Inflammatory macrophage treated with lipopolysaccharide for 1 hour (primary cell): ENCODE measurements at regions not wholly inside any gene's neighbourhood (a gene's known extent, or its start where the extent isn't known, plus 50 kb on each side); places are given as distances from the start of the nearest gene placed in this dataset.
A peak's percentile ranks its signal among the peaks of the same experiment; 100 is the strongest.

Experiments used
- DNase-seq, 2 donors: peaks; one replicate each; pipeline ENCODE4 v3.0.0-alpha.2; 2020 to 2022

GRCh38 chr1:221902961-221903360, 161.1 kb upstream of the DUSP10 start:
- no peak for DNase-seq

DNA sequence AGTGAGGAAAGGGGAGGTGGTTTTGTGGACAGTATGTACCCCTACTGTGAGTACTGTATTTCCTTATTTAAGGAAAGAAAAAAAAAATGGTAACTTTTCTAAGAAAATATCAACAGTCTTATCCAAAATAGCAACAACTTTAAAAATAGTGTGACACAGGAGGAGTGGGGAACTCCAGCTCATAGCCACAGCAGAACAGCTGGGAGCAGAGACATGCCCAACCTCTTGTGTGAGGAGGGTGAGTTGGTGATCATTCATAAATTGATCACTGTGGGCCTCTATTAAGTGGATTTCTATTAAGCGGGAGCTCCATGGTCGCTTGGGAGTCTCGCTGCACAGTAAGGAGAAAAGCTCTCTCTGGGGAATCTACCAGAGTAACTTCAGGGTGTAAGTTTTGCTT, 158.8 kb upstream of the DUSP10 start:
- DNase-seq = no peak

DNA sequence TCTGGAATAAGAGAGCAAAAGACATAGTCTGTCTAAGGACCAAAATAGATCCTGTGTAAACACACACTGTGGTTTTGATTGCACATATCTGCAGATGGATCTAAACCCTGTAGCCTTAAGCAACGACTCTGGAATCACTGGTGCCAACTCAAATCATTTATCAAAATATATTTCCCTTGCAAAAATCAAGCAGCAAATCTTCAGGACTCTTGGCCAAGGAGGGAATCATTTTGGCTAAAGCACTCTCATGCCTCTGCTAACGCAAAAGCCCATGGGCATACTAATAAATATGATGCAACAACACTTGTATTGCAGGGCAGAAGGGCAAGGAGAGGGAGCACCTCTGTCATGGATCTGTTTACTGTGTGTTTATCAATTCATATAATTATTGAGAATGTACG, 155.4 kb upstream of the DUSP10 start:
- no peak for DNase-seq

GRCh38 chr1:221892301-221892830, 150.5 kb upstream of the DUSP10 start:
- no peak for DNase-seq

DNA sequence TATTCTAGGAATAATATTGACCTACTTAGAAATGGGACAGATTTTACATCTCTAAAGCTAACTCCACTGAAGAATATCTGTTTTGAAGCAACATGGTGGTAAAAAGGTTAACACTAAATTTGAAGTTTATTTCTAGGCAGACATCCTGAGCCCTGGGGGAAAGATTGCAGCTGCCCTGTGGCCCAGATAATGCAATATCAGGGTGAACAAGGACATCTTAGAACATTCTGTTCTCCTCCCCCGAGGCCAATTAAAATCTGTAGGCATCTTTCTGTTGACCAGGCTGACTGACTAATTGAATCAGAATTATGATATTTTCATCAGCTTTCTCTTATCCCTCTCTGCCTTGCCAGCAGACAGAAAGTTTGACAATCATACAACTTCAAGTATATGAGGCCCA, 149.8 kb upstream of the DUSP10 start:
- DNase-seq = no peak

GRCh38 chr1:221888801-221889200, 146.9 kb upstream of the DUSP10 start:
- no peak for DNase-seq

GRCh38 chr1:221888218-221888617, 146.3 kb upstream of the DUSP10 start:
- DNase-seq = no peak

GRCh38 chr1:221887758-221888157, 145.9 kb upstream of the DUSP10 start:
- DNase-seq = no peak

DNA sequence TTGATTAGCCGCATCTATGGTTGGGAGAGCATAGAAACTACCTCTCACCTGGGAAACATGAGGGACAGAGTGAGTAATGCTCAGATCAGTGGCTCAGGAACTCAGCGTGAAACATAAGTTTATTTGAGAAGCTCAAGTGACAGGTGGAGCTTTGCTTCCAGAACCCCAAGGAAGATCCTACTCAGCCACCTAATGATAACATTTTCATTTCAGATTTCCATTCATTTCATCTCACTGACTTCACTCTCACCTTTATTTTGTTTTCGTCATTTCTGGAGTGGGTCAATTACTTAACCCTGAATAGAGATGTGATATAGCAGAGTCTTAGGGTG, 145.5 kb upstream of the DUSP10 start:
- no peak for DNase-seq

- DNase-seq = no peak
Observed at GRCh38 chr1:221886743-221887414, 145.0 kb upstream of the DUSP10 start.

DNA sequence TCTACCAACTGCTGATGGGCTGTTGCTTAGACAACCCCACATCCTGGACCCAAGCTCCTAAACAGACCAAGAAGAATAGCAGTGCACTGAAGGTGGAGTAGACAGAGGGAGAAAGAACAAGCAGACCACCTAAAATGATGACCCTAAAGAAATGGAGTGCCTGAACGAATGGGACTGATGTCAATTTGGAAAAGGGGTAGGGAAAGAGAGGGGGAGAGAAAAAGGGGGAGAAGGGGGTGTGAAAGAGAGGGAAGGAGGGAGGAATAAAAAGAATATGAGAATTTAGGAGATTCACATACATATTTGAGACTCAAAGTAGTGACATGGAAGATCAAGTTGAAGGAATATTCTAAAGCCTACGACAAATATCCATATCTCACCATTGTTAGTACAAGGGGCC, 144.4 kb upstream of the DUSP10 start:
- no peak for DNase-seq

GRCh38 chr1:221884821-221885220, 142.9 kb upstream of the DUSP10 start:
- DNase-seq = no peak

DNA sequence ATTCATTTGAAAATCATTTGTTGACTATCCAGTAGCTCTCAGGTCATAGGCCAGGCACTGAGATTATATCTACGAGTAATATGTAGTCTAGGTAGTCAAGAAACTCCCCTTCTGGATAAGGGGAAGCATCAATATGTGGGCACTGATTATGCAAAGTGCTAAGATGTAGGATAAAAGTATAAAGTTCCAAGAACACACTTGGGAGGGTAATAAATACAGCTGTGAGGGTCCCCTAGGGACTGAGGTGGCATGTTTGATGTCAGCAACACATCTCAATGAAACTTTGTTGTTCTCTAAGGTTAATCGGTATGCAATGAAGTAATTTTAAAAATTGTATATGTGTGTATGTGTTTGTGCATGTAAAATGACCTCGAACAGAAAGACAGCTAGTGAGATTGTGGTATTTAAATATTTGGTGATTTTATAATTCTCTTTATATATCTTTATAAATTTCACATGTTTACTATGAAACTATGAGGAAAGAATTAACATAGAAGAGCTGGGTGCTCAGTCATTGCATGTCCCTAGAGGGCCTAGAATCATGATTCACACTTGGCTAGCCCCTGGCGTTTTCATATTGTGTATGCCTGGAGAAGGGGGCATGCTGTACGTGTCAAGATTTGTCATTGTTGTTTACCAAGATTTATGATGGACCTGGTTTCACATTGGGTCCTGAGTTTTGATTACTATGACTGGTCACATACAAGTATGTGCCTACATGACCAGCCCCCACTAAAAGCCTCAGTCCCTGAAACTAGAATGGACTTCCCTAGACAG, 140.1 kb upstream of the DUSP10 start:
- no peak for DNase-seq

GRCh38 chr1:221880182-221880581, 138.3 kb upstream of the DUSP10 start:
- DNase-seq = no peak

DNA sequence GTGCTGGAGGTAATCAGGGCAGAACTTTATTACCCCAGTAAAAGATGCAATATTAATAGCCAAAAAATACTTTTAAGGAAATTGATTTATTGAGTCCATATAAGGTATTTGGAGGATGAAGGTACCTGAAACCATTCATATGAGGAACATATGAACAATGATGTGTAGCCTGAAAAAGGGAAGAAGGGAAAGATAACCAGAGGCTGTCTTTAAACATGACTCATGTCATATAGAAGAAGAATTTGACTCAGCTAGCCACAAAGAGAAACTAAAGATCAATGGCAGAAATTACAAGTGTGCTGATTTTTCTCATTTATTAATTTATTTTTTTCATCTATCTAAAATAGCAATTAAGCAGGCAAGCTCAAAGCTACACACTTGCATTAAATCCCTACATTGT, 136.2 kb upstream of the DUSP10 start:
- peak in 1 of 2 donors; percentile 3 for DNase-seq

DNA sequence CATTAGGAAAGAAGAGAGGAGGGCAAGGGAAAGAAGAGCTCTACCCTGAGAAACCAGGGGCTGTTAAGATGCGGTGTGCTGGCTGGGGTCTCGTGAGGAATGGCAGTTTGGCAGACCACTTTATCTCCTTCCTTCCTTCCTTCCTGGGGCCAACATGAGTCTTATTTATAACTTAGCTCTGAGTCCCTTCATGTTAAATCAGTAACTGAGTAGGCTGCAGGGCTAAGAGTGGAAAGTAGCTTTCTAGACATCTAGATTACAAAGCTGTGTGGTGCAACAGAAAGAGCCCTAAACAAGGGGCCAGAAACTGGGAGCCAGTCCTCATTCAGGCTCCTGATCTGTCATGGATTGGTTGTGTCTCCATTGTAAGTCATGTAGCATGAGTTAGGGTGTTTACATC, 135.4 kb upstream of the DUSP10 start:
- DNase-seq = no peak

GRCh38 chr1:221875004-221875330, 133.1 kb upstream of the DUSP10 start:
- no peak for DNase-seq

GRCh38 chr1:221874285-221875003, 132.6 kb upstream of the DUSP10 start:
- DNase-seq = no peak

DNA sequence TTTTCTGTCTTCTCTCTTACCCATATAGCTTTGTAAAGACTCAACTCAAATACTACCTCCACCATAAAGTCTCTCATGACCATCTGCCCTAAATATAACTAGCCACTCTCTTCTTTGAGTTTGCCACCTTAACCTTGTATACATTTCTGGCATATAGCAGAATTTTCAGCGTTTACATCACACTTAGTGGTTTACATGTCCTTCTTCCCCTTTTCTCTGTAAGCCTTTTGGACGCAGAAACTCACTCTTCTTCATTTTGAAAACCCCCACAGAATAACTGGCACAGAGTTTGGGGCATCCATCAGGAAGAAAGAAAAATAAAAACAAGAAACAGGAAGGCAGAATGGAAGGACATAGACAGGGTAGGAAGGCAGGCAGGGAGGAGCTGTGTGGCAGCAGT, 131.8 kb upstream of the DUSP10 start:
- peak; percentile 32 to 45 for DNase-seq

DNA sequence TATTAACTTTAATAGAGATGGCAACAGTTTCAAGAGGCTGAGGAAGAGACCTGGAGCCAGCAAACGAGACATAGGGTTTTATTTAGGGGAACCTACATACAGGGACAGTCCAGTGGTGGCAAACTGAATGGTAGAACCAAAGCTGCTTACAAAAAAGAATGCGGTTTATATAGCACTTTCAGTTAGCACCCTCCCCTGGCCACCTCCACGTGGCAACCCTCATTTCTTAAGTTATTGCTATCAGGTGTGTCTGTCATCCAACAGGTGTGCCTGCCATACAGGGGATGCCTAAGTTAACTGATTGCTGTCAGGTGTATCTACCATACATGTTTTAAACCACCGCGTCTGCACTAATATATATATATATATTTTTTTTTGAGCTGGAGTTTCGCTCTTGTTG, 129.2 kb upstream of the DUSP10 start:
- DNase-seq = no peak

- DNase-seq = no peak
Observed at GRCh38 chr1:221869779-221870178, 127.9 kb upstream of the DUSP10 start.

- peak in 1 of 2 donors; percentile 12 for DNase-seq
Observed at GRCh38 chr1:221868593-221869303, 126.9 kb upstream of the DUSP10 start.

DNA sequence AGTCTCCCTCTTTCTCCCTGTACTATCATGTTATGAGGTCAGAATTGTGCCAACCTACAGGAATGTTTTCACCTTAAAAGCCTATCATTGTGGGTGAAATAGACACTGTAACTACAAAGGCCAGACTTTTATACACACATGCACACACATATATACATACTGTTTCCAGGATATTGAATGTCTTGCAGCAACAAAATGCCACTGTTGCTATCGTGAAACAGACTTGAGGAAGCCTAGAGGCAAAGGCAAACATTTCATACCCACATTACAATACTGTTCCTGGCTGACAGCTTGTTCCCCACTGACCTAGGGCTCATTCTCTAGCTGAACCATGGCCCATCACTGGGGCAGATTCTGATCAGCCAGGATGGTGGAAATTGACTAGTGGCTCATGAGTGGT, 125.1 kb upstream of the DUSP10 start:
- DNase-seq = no peak
